Stimulated activated naive CD8-positive, alpha-beta T cell treated with anti-CD3 and anti-CD28 coated beads, Interleukin-15, amount 100 ng/mL, for 72 hours (primary cell): ENCODE measurements at regions not wholly inside any gene's neighbourhood (a gene's known extent, or its start where the extent isn't known, plus 50 kb on each side); places are given as distances from the start of the nearest gene placed in this dataset.
"Not testable (repeated sequence)": the region's sequence is repeated elsewhere in the genome, so short reads cannot be mapped to it uniquely, and the experiment has no call there.

Experiments used
- ATAC-seq: fragments of 150-1000 bp; cut with Tn5 transposase; 2 replicates; pipeline ENCODE4 v1.10.0; 2021; ENCODE audit warnings: mild to moderate bottlenecking, moderate library complexity
- DNase-seq, 2 donors: peaks; one replicate each; pipeline ENCODE4 v3.0.0; 2021 to 2022
- H3K27ac Mint-ChIP-seq, 2 donors: one replicate each; pipeline ENCODE4 v1.8.0; 2022; ENCODE audit warnings: mild to moderate bottlenecking in 2 of 2, mixed read lengths in 2 of 2, moderate library complexity in 2 of 2
- H3K27me3 Mint-ChIP-seq: one replicate; pipeline ENCODE4 v1.8.0; 2022; ENCODE audit warnings: mixed read lengths
- H3K4me1 Mint-ChIP-seq: one replicate; pipeline ENCODE4 v1.8.0; 2022; ENCODE audit warnings: mild to moderate bottlenecking, mixed read lengths
- H3K4me3 Mint-ChIP-seq, 2 donors: one replicate each; pipeline ENCODE4 v1.8.0; 2022; ENCODE audit warnings: mild to moderate bottlenecking in 2 of 2, mixed read lengths in 2 of 2, moderate library complexity in 1 of 2
- H3K9me3 Mint-ChIP-seq, 2 donors: one replicate each; pipeline ENCODE4 v1.8.0; 2022; ENCODE audit warnings: mixed read lengths in 2 of 2

DNA sequence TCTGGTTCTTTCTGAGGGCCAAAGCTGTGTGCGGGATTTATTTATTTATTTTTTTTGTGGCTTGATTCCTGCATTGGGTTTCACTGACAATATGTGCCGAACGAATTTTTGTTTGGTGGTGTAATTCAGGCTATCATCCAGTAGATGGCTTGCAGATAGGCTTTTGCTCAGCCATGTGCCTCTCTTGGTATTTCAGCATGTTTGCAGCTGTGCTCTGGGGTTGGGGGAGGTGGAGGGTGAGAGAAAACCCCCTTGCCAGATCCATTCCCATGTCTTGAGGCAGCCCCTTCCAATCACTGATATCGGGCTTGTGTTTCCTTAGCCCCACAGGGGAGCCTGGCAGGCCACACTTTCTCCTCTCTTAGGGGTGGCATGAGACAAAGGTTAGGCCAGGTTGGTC lies 302.4 kb downstream of the PTGER3 start:
- DNase-seq = no peak
- Mint-ChIP-seq H3K4me1 (no peaks in the 10 kb centered on the region), H3K4me3 (no peak overlapping the region), H3K27me3 (no peaks in the 10 kb centered on the region), H3K9me3 (peaks cover 32 to 69% of the 10 kb centered on the region in 2 donors), H3K27ac (no peak overlapping the region)
- ATAC-seq = no peak

DNA sequence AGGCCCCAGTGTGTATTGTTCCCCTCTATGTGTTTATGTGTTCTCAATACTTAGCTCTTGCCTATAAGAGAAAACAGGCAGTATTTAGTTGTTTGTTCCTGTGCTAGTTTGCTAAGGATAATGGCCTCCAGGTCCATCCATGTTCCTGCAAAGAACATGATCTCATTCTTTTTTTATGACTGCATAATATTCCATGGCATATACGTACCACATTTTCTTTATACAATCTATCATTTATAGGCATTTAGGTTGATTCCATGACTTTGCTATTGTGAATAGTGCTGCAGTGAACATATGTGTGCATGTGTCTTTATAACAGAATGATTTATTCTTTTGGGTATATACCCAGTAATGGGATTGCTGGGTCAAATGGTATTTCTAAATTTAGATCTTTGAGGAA lies 301.6 kb downstream of the PTGER3 start:
- not testable (repeated sequence) for ATAC-seq, H3K4me3 Mint-ChIP-seq, DNase-seq, H3K4me1 Mint-ChIP-seq, H3K27me3 Mint-ChIP-seq, H3K27ac Mint-ChIP-seq
- H3K9me3 Mint-ChIP-seq = peaks cover 40 to 76% of the 10 kb centered on the region in 2 donors

GRCh38 chr1:70747123-70747522 lies 300.5 kb downstream of the PTGER3 start:
- H3K27ac Mint-ChIP-seq, H3K27me3 Mint-ChIP-seq, H3K4me3 Mint-ChIP-seq, H3K4me1 Mint-ChIP-seq, ATAC-seq, DNase-seq: not testable (repeated sequence)
- H3K9me3 Mint-ChIP-seq = peaks cover 36 to 76% of the 10 kb centered on the region in 2 donors

- not testable (repeated sequence) for ATAC-seq, H3K4me1 Mint-ChIP-seq, H3K27ac Mint-ChIP-seq, H3K4me3 Mint-ChIP-seq, DNase-seq, H3K27me3 Mint-ChIP-seq
- peaks cover 35 to 46% of the 10 kb centered on the region in 2 donors for H3K9me3 Mint-ChIP-seq
Measured at GRCh38 chr1:70751676-70752287, 295.8 kb downstream of the PTGER3 start.

DNA sequence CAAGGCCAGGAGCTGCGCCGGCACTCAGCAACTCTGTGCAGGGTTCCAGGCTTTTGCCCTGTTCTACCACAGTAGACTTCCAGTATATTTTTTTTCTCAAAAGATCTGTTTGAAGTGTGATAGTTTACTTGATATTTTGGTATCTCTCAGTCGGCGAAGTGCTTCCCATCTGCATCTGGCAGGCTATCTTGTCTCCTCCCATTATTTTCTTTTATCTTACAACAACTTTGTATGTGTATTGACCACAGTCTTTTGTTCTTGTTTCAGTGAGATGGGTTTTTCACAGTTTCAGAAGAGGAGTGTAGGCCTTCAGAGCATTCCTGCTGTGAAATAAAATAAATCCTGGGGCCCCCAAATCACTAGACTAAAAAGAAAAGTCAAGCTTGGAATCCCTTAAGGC lies 292.9 kb downstream of the PTGER3 start:
- H3K27ac Mint-ChIP-seq = no peak overlapping the region
- no peak for ATAC-seq
- peaks cover 6% of the 10 kb centered on the region for H3K27me3 Mint-ChIP-seq
- DNase-seq = no peak
- H3K4me1 Mint-ChIP-seq = no peaks in the 10 kb centered on the region
- H3K4me3 Mint-ChIP-seq = no peak overlapping the region
- peaks cover 23 to 26% of the 10 kb centered on the region in 2 donors for H3K9me3 Mint-ChIP-seq

GRCh38 chr1:70760154-70760553 lies 287.5 kb downstream of the PTGER3 start:
- H3K27ac Mint-ChIP-seq = no peak overlapping the region
- H3K27me3 Mint-ChIP-seq = peaks cover 8% of the 10 kb centered on the region
- H3K4me3 Mint-ChIP-seq = no peak overlapping the region
- ATAC-seq (no peak), DNase-seq (no peak)
- peaks cover 5 to 7% of the 10 kb centered on the region in 2 donors for H3K9me3 Mint-ChIP-seq
- H3K4me1 Mint-ChIP-seq = no peaks in the 10 kb centered on the region

- ATAC-seq = no peak
- H3K27ac Mint-ChIP-seq = no peak overlapping the region
- H3K4me3 Mint-ChIP-seq = no peak overlapping the region
- DNase-seq = no peak
- H3K4me1 Mint-ChIP-seq = no peaks in the 10 kb centered on the region
- H3K9me3 Mint-ChIP-seq = peaks cover 5 to 7% of the 10 kb centered on the region in 2 donors
- H3K27me3 Mint-ChIP-seq = peaks cover 8% of the 10 kb centered on the region
Measured at GRCh38 chr1:70762386-70762785, 285.2 kb downstream of the PTGER3 start.

DNA sequence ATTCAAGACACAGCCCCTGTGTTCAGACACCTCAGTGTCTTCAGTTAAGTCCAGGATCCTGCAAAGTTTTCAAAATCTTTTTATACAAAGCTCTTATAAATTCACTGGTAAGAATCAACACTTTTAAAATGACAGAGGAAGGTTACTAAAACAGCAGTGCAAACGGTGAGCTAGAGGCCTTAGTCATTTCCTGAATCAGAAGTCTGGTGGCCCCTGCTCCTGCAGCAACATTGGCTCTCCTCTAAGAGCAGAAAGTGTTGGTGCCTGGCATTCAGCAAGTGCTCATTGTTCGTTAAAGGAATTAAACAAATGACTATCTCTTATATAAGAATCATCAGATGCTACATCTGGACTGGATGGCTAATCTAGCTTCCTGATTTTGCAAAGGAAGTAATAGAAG lies 282.9 kb downstream of the PTGER3 start:
- Mint-ChIP-seq H3K9me3 (peaks cover 5 to 7% of the 10 kb centered on the region in 2 donors), H3K4me3 (no peak overlapping the region), H3K27ac (no peak overlapping the region), H3K4me1 (no peaks in the 10 kb centered on the region), H3K27me3 (peaks cover 8% of the 10 kb centered on the region)
- ATAC-seq (no peak), DNase-seq (no peak)

DNA sequence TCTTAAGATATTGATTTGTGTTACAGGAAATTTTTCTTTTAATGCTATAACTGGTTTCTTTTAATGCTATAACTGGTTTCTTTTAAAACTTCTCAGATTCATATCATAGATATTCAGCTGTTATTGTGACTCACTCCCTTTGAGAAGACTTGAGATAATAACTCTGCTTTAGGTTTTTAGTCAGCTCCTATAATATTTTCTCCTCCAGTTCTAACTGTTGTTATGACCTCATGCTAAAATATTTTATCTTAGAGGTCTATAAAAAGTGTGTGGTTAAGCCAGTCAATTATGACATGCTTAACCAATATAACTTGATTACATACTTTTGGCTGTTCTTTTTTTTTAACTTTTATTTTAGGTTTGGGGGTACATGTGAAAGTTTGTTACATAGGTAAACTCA lies 280.2 kb downstream of the PTGER3 start:
- Mint-ChIP-seq H3K4me3 (no peak overlapping the region), H3K27ac (no peak overlapping the region), H3K9me3 (peaks cover 17 to 21% of the 10 kb centered on the region in 2 donors), H3K4me1 (no peaks in the 10 kb centered on the region), H3K27me3 (peaks cover 8% of the 10 kb centered on the region)
- DNase-seq = no peak
- ATAC-seq = no peak

- no peak overlapping the region for H3K27ac Mint-ChIP-seq
- no peaks in the 10 kb centered on the region for H3K4me1 Mint-ChIP-seq
- DNase-seq = no peak
- peaks cover 12 to 17% of the 10 kb centered on the region in 2 donors for H3K9me3 Mint-ChIP-seq
- no peak for ATAC-seq
- H3K27me3 Mint-ChIP-seq = peaks cover 3% of the 10 kb centered on the region
- no peak overlapping the region for H3K4me3 Mint-ChIP-seq
Measured at GRCh38 chr1:70768216-70768615, 279.4 kb downstream of the PTGER3 start.

- H3K27ac Mint-ChIP-seq = no peak overlapping the region
- H3K9me3 Mint-ChIP-seq = peaks cover 0 to 6% of the 10 kb centered on the region in 2 donors
- ATAC-seq (no peak), DNase-seq (no peak)
- no peaks in the 10 kb centered on the region for H3K27me3 Mint-ChIP-seq
- H3K4me3 Mint-ChIP-seq = no peak overlapping the region
- no peaks in the 10 kb centered on the region for H3K4me1 Mint-ChIP-seq
Measured at GRCh38 chr1:70778056-70778762, 269.4 kb downstream of the PTGER3 start.

DNA sequence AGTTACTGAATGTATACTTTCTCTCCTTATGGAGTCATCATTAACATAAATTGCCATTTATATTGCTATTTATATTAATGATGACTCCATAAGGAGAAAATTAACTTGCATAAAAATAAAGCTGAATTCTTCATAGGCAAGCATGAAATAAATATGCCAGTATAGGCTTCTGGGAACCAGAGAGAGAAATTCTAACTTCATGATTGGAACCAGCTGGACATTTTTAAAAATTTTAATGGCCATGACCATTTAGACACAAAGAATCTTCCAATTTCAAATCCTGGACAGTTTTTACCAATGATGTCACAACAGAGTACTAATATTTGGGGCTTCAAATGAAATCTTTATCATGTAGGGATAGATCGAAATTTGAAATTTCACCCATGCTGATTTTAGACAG lies 268.7 kb downstream of the PTGER3 start:
- Mint-ChIP-seq H3K27ac (no peak overlapping the region), H3K9me3 (peaks cover 0 to 6% of the 10 kb centered on the region in 2 donors), H3K4me1 (no peaks in the 10 kb centered on the region), H3K4me3 (no peak overlapping the region), H3K27me3 (no peaks in the 10 kb centered on the region)
- ATAC-seq (no peak), DNase-seq (no peak)

DNA sequence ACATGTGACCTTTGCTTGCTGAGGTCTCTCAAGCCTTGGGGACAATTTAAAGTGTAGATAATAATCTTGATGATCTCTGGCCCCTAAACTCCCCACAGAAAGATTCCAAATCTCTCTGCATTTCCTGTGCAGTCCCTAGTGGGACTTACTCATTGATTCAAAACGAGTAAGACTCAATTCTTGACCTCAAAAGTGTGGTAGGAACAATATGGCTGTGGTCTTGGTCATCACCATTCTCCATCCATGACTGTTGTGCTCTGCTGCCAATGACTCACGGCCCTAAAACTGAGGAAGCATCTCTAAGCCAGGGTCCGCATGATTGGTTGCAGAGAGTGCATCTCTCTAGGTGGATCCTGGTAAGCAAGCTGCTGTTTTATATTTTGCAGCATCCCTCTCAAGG lies 268.0 kb downstream of the PTGER3 start:
- H3K27me3 Mint-ChIP-seq = no peaks in the 10 kb centered on the region
- no peaks in the 10 kb centered on the region for H3K4me1 Mint-ChIP-seq
- peaks cover 0 to 6% of the 10 kb centered on the region in 2 donors for H3K9me3 Mint-ChIP-seq
- ATAC-seq (peak; percentile 81), DNase-seq (peak in 1 of 2 donors; percentile 12)
- H3K27ac Mint-ChIP-seq = no peak overlapping the region
- no peak overlapping the region for H3K4me3 Mint-ChIP-seq

GRCh38 chr1:70785287-70785686 lies 262.3 kb downstream of the PTGER3 start:
- Mint-ChIP-seq H3K9me3 (no peaks in the 10 kb centered on the region), H3K27ac (no peak overlapping the region), H3K4me1 (no peaks in the 10 kb centered on the region), H3K4me3 (no peak overlapping the region), H3K27me3 (no peaks in the 10 kb centered on the region)
- ATAC-seq (no peak), DNase-seq (no peak)

DNA sequence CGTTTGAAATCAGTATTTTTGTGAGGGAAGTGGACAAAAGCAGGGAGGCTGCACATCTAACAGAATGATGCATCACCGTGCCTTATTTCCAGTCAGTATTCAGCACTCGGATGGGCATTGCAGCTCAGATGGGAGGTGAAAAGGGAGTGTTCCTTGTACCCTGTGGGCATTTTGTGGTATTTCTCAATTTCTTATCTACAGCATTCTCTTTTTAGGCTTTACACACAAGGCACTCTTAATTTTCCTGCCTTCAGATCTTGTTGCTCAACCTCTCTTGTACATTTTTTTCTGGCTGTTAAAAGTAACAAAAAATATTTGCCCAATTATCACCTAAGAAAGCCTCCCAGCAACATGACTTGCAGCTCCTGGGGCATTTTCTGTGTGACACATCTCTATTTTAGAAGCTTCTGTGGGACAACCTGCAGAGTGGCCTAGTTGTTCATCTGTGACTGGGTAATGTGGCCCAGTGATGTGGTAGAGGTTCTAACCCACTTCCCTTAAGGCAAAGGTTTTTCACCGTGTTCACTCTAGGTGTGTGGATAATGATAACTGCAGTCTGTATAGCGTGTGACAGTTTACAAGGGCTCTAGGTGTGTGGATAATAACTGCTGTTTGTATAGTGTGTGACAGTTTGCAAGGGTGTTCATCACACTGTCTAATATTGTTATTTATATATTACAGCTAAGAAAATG lies 257.2 kb downstream of the PTGER3 start:
- Mint-ChIP-seq H3K4me3 (no peak overlapping the region), H3K4me1 (no peaks in the 10 kb centered on the region), H3K27ac (no peak overlapping the region), H3K27me3 (no peaks in the 10 kb centered on the region), H3K9me3 (no peaks in the 10 kb centered on the region)
- DNase-seq (no peak), ATAC-seq (peak; percentile 58)

DNA sequence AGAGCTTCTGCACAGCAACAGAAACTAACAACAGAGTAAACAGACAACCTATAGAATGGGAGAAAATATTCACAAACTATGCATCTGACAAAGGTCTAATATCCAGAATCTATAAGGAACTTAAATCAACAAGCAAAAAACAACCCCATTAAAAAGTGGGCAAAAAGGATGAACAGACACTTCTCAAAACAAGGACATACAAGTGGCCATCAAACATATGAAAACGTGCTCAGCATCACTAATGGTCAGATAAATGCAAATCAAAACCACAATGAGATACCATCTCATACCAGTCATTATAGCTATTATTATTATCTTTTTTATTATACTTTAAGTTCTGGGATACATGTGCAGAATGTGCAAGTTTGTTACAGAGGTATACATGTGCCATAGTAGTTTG lies 252.6 kb downstream of the PTGER3 start:
- not testable (repeated sequence) for ATAC-seq, H3K27me3 Mint-ChIP-seq, H3K9me3 Mint-ChIP-seq, DNase-seq, H3K4me1 Mint-ChIP-seq, H3K27ac Mint-ChIP-seq, H3K4me3 Mint-ChIP-seq
